ENCODE measurements at regions not wholly inside any gene's neighbourhood (a gene's known extent, or its start where the extent isn't known, plus 50 kb on each side); places are given as distances from the start of the nearest gene placed in this dataset.

DNA sequence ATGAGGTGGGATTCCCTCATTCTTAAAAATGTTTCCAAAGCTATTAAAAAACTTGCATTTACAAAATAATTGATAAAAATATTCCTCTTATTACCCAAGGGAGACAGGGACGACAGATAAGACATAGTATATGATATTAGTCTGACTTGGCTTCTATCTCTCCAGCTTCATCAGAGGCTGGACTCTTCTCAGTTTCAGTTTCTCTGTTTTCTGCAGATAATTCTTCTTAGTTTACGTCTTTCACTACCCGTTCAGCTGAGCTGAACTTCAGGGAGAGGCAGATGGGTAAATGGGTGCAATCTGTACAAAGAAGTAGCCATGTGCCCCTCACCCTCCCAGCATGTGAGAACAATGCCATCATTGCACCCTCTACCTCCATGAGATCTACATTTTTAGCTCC, 214.0 kb upstream of the SLIT2 start:
- no TSS peak for BruUV-seq (replicated peaks)

More for the DNA sequence above, 214.0 kb upstream of the SLIT2 start:
- ChIA-PET CTCF (interaction anchor here (1.1 kb wide), 1 partner anchor 530 kb away, joined by 3 read pairs; no protein-coding TSS in a partner anchor), POLR2A (no interaction called here)
- Histone ChIP-seq H3K4me2 (ENCODE audit: insufficient read depth, low read length) (no peak overlapping the region), H3K27ac (ENCODE audit: insufficient read depth, low read depth, low read length) (no peak overlapping the region), H3K9me1 (replicated peaks; ENCODE audit: control insufficient read depth, extremely low read depth, insufficient read depth, low read length) (no peaks in the 10 kb centered on the region), H3K36me3 (ENCODE audit: control insufficient read depth in 2 of 2, extremely low read depth in 1 of 2, insufficient read depth in 2 of 2, low read length in 2 of 2) (no peaks in the 10 kb centered on the region), H3K4me3 (replicated peaks in 1 of 3; ENCODE audit: insufficient read depth in 1 of 3, low read depth in 1 of 3, low read length in 3 of 3) (no peak overlapping the region), H3K4me1 (ENCODE audit: control insufficient read depth, extremely low read depth, insufficient read depth, low read length) (peaks cover 8% of the 10 kb centered on the region), H4K20me1 (replicated peaks; ENCODE audit: control insufficient read depth, extremely low read depth, insufficient read depth, low read length) (no peaks in the 10 kb centered on the region), H3K27me3 (ENCODE audit: control insufficient read depth in 2 of 2, insufficient read depth in 2 of 2, low read length in 2 of 2) (no peaks in the 10 kb centered on the region), H3K9ac (replicated peaks; ENCODE audit: extremely low read depth, insufficient read depth, low read length) (no peak overlapping the region), H2AFZ (ENCODE audit: low read depth, low read length) (peak overlapping the region; percentile 70), H3K79me2 (ENCODE audit: control insufficient read depth, insufficient read depth, low read length) (no peaks in the 10 kb centered on the region), H3K9me3 (replicated peaks; ENCODE audit: control insufficient read depth, insufficient read depth, low read length) (no peaks in the 10 kb centered on the region)
- dilution Hi-C loops (cut with MboI; ENCODE audit: extremely low pct_ligation_motif_present, low sequenced_read_pairs) (no loop called here), intact Hi-C loops (cut with micrococcal nuclease) (no loop called here)
- DNase-seq (ENCODE audit: low read depth, low spot score) (no peak), FAIRE-seq (no peak)
- TF ChIP-seq EZH2 (IDR thresholded peaks at IDR 0.05; ENCODE audit: borderline replicate concordance, low read depth, low read length, severe bottlenecking), result no peak
- no peak for TF ChIP-seq FOS (IDR thresholded peaks at IDR 0.05; ENCODE audit: borderline replicate concordance, insufficient read depth, low read length)
- no peak for TF ChIP-seq POLR2A (IDR thresholded peaks at IDR 0.05; ENCODE audit: low read depth, low read length)
- TF ChIP-seq, protein P1, sequence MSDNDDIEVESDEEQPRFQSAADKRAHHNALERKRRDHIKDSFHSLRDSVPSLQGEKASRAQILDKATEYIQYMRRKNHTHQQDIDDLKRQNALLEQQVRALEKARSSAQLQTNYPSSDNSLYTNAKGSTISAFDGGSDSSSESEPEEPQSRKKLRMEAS (IDR thresholded peaks at IDR 0.05; ENCODE audit: insufficient read depth, insufficient read length), result no peak
- no peak for TF ChIP-seq POLR2AphosphoS5 (IDR thresholded peaks at IDR 0.05; ENCODE audit: insufficient read depth, low read depth, low read length)
- TF ChIP-seq, protein P2, sequence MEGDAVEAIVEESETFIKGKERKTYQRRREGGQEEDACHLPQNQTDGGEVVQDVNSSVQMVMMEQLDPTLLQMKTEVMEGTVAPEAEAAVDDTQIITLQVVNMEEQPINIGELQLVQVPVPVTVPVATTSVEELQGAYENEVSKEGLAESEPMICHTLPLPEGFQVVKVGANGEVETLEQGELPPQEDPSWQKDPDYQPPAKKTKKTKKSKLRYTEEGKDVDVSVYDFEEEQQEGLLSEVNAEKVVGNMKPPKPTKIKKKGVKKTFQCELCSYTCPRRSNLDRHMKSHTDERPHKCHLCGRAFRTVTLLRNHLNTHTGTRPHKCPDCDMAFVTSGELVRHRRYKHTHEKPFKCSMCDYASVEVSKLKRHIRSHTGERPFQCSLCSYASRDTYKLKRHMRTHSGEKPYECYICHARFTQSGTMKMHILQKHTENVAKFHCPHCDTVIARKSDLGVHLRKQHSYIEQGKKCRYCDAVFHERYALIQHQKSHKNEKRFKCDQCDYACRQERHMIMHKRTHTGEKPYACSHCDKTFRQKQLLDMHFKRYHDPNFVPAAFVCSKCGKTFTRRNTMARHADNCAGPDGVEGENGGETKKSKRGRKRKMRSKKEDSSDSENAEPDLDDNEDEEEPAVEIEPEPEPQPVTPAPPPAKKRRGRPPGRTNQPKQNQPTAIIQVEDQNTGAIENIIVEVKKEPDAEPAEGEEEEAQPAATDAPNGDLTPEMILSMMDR (IDR thresholded peaks at IDR 0.05; ENCODE audit: extremely low read depth in 1 of 2, insufficient read depth in 1 of 2, low read depth in 1 of 2, low read length in 2 of 2), result no peak
- TF ChIP-seq MYC (IDR thresholded peaks at IDR 0.05; ENCODE audit: low read depth, low read length), result no peak
- TF ChIP-seq GATA2 (IDR thresholded peaks at IDR 0.05; ENCODE audit: insufficient read depth, insufficient read length, low read depth, low read length), result no peak
- no peak for TF ChIP-seq JUN (IDR thresholded peaks at IDR 0.05; ENCODE audit: borderline replicate concordance, insufficient read depth, insufficient read length, low read depth)

Measured in endothelial cell of umbilical vein (primary cell).